ENCODE measurements at regions not wholly inside any gene's neighbourhood (a gene's known extent, or its start where the extent isn't known, plus 50 kb on each side); places are given as distances from the start of the nearest gene placed in this dataset.

DNA sequence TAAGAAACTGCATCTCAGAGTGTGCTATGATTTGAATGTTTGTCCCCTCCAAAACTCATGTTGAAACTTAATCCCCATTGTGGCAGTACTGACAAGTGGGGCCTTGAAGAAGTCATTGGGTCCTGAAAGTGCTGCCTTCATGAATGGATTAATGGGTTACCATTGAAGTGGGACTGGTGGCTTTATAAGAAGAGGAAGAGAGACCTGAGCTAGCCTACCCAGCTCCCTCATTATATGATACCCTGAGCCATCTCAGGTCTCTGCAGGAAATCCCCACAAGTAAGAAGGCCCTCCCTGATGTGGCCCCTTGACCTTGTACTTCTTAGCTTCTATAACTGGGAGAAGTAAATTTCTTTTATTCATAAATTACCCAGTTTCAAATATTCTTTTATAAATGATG is 526.8 kb downstream of the XIRP2 start:
- TF ChIP-seq, protein P1, sequence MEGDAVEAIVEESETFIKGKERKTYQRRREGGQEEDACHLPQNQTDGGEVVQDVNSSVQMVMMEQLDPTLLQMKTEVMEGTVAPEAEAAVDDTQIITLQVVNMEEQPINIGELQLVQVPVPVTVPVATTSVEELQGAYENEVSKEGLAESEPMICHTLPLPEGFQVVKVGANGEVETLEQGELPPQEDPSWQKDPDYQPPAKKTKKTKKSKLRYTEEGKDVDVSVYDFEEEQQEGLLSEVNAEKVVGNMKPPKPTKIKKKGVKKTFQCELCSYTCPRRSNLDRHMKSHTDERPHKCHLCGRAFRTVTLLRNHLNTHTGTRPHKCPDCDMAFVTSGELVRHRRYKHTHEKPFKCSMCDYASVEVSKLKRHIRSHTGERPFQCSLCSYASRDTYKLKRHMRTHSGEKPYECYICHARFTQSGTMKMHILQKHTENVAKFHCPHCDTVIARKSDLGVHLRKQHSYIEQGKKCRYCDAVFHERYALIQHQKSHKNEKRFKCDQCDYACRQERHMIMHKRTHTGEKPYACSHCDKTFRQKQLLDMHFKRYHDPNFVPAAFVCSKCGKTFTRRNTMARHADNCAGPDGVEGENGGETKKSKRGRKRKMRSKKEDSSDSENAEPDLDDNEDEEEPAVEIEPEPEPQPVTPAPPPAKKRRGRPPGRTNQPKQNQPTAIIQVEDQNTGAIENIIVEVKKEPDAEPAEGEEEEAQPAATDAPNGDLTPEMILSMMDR (conservative IDR thresholded peaks at IDR 0.05; ENCODE audit: low read length): no peak
- no peak for TF ChIP-seq EZH2phosphoT487 (IDR thresholded peaks at IDR 0.05; ENCODE audit: borderline replicate concordance, low read depth, low read length)
